Hepatocyte (in vitro differentiated cells): ENCODE measurements at regions not wholly inside any gene's neighbourhood (a gene's known extent, or its start where the extent isn't known, plus 50 kb on each side); places are given as distances from the start of the nearest gene placed in this dataset.

Experiments used
- DNase-seq: peaks from one replicate; pipeline ENCODE4 v3.0.0-alpha.2; 2016; ENCODE audit warnings: low spot score
- H2AFZ ChIP-seq: fragments of 200-600 bp; sonication (generic); 2 replicates; pipeline ENCODE4 v1.6.0; 2016; ENCODE audit warnings: antibody characterized with exemption, mild to moderate bottlenecking
- H3K27ac ChIP-seq: fragments of 200-600 bp; sonication (generic); 2 replicates; pipeline ENCODE4 v1.5.1; 2016; ENCODE audit warnings: mild to moderate bottlenecking
- H3K27me3 ChIP-seq: fragments of 200-600 bp; sonication (generic); 2 replicates; pipeline ENCODE4 v1.6.1; 2016
- H3K36me3 ChIP-seq: fragments of 200-600 bp; sonication (generic); replicated peaks from 2 replicates; pipeline ENCODE4 v1.5.1; 2016; ENCODE audit warnings: low read depth; ENCODE audit not compliant: insufficient read depth
- H3K4me1 ChIP-seq: fragments of 200-600 bp; sonication (generic); 2 replicates; pipeline ENCODE4 v1.5.1; 2016; ENCODE audit warnings: mild to moderate bottlenecking, moderate library complexity; ENCODE audit not compliant: insufficient read depth
- H3K4me2 ChIP-seq: fragments of 200-600 bp; sonication (generic); 2 replicates; pipeline ENCODE4 v1.6.0; 2016
- H3K4me3 ChIP-seq: fragments of 200-600 bp; sonication (generic); 2 replicates; pipeline ENCODE4 v1.5.1; 2016; ENCODE audit warnings: mild to moderate bottlenecking
- H3K79me2 ChIP-seq: fragments of 200-600 bp; sonication (generic); 2 replicates; pipeline ENCODE4 v1.6.0; 2017; ENCODE audit warnings: mild to moderate bottlenecking
- H3K9me2 ChIP-seq: fragments of 200-600 bp; sonication (generic); replicated peaks from 2 replicates; pipeline ENCODE4 v1.6.0; 2017; ENCODE audit warnings: mild to moderate bottlenecking; ENCODE audit not compliant: insufficient read depth
- H3K9me3 ChIP-seq: fragments of 200-600 bp; sonication (generic); 2 replicates; pipeline ENCODE4 v1.5.1; 2016; ENCODE audit warnings: low read depth, mild to moderate bottlenecking
- H4K20me1 ChIP-seq: fragments of 200-600 bp; sonication (generic); 2 replicates; pipeline ENCODE4 v1.6.0; 2016; ENCODE audit warnings: mild to moderate bottlenecking; ENCODE audit not compliant: insufficient read depth, poor library complexity, severe bottlenecking
- EZH2 ChIP-seq: fragments of 200-600 bp; sonication (generic); IDR thresholded peaks from 2 replicates; pipeline ENCODE4 v1.6.1; 2016; ENCODE audit warnings: antibody characterized with exemption, mild to moderate bottlenecking, borderline replicate concordance
- EZH2phosphoT487 ChIP-seq: fragments of 200-600 bp; sonication (generic); IDR thresholded peaks from one replicate; pipeline ENCODE4 v1.6.1; 2018; ENCODE audit warnings: antibody characterized with exemption, mild to moderate bottlenecking, low read depth, moderate library complexity; ENCODE audit not compliant: unreplicated experiment, severe bottlenecking
- WGBS: methylation state at CpG from one replicate; pipeline ENCODE4 v1.1.6; 2016; ENCODE audit warnings: low lambda C conversion rate; ENCODE audit errors: missing lambda C conversion rate; 5-methylcytosine and 5-hydroxymethylcytosine counted together
- TF ChIP-seq, protein P1 (sequence below): fragments of 200-600 bp; sonication (generic); IDR thresholded peaks from 2 replicates; pipeline ENCODE4 v1.5.1; 2016; ENCODE audit warnings: antibody characterized with exemption, mild to moderate bottlenecking; ENCODE audit not compliant: poor library complexity

DNA sequence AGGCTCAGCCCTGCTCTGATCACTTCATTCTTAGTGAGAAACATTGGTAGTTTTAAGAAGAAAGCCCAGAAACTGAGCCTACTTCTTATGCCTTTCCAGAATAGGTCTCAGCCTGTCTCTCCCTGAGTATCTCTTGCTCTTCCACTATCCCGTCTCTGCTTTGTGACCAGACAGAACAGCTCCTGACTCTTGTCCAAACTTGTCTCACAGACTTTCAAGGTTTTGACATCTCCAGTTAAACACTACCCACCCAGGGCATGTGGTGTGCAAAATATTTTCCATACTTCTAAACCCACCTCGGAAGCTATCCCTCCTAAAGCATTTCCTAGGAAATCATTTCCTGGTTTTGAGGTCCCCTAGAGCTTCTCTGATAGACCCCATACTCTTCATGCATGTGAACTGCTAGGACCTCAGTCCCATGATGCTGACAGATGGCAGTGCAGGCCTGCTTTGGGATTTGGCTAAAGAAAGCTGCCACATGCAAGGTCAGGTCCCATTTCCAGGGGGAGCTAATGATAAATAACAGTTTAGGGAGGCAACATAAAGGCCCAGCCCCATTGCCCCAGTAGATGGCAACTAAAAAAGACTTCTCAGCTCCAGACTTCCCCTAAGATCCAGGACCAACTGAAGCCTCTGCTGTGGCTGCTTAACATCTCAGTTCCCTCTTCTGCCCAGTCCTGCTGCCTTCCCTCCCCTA, 211.5 kb downstream of the MED10 start:
- TF ChIP-seq EZH2phosphoT487 (no peak), EZH2 (no peak)
- TF ChIP-seq, protein P1, sequence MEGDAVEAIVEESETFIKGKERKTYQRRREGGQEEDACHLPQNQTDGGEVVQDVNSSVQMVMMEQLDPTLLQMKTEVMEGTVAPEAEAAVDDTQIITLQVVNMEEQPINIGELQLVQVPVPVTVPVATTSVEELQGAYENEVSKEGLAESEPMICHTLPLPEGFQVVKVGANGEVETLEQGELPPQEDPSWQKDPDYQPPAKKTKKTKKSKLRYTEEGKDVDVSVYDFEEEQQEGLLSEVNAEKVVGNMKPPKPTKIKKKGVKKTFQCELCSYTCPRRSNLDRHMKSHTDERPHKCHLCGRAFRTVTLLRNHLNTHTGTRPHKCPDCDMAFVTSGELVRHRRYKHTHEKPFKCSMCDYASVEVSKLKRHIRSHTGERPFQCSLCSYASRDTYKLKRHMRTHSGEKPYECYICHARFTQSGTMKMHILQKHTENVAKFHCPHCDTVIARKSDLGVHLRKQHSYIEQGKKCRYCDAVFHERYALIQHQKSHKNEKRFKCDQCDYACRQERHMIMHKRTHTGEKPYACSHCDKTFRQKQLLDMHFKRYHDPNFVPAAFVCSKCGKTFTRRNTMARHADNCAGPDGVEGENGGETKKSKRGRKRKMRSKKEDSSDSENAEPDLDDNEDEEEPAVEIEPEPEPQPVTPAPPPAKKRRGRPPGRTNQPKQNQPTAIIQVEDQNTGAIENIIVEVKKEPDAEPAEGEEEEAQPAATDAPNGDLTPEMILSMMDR, result no peak

DNA sequence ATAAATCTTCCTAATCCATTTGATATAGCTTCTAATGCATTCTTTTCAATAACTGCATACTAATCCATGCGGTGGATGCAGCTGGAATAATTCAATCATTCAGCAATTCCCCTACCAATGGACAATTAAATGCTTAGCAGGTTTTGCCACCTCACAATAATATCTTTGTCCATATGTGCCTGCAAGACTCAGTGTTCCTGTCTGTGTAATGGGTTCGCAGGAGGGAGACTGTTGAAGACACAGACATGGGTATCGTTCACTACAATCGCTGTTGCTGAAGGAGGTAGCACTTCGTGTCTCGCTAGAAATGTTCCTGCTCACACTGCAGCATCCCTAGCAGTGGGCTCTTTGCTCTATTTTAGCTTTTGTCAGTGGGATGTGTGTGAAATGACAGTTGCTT, 214.4 kb downstream of the MED10 start:
- Histone ChIP-seq H3K4me3 (no peak overlapping the region), H3K27me3 (no peaks in the 10 kb centered on the region), H3K36me3 (no peaks in the 10 kb centered on the region), H3K9me2 (no peaks in the 10 kb centered on the region), H3K27ac (no peak overlapping the region), H4K20me1 (no peaks in the 10 kb centered on the region), H2AFZ (no peak overlapping the region), H3K9me3 (no peaks in the 10 kb centered on the region), H3K4me1 (peaks cover 18% of the 10 kb centered on the region), H3K79me2 (no peaks in the 10 kb centered on the region), H3K4me2 (no peak overlapping the region)
- no peak for DNase-seq
- WGBS, result 92% methylated on average over 6 of the region's 6 CpGs
- no peak for TF ChIP-seq EZH2
- TF ChIP-seq, protein P1, result no peak
- TF ChIP-seq EZH2phosphoT487, result no peak

More for the DNA sequence above, 211.5 kb downstream of the MED10 start:
- Histone ChIP-seq H3K4me3 (no peak overlapping the region), H4K20me1 (no peaks in the 10 kb centered on the region), H2AFZ (no peak overlapping the region), H3K4me2 (no peak overlapping the region), H3K9me2 (no peaks in the 10 kb centered on the region), H3K79me2 (no peaks in the 10 kb centered on the region), H3K9me3 (no peaks in the 10 kb centered on the region), H3K4me1 (peaks cover 2% of the 10 kb centered on the region), H3K27me3 (peaks cover 3% of the 10 kb centered on the region), H3K36me3 (no peaks in the 10 kb centered on the region), H3K27ac (no peak overlapping the region)
- 85% methylated on average over 2 of the region's 2 CpGs for WGBS
- no peak for DNase-seq

DNA sequence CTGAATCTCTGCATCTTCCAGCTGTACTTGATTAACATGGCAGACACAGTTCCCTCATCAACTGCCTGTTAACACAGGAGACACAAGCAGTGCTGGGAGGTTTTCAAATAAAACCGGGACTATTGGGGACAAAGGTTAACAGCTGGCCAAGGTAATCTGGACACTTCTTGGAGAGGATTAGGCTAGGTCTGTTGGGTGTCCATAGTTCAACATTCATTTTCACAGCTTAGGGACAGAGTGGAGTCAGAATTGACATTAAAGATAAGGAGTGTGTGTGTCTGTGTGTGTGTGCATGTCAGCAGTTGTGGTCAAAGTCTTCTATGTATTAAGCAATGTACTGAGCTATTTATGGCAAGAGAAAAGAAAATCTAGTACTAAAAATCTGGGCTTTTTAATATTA, 216.2 kb downstream of the MED10 start:
- Histone ChIP-seq H3K4me3 (no peak overlapping the region), H3K9me3 (no peaks in the 10 kb centered on the region), H2AFZ (no peak overlapping the region), H3K79me2 (no peaks in the 10 kb centered on the region), H3K4me1 (peaks cover 18% of the 10 kb centered on the region), H4K20me1 (no peaks in the 10 kb centered on the region), H3K27me3 (no peaks in the 10 kb centered on the region), H3K36me3 (no peaks in the 10 kb centered on the region), H3K4me2 (peak overlapping the region; percentile 57), H3K9me2 (no peaks in the 10 kb centered on the region), H3K27ac (peak overlapping the region; percentile 76)
- 30% methylated on average over 1 of the region's 1 CpG for WGBS
- TF ChIP-seq, protein P1, result no peak
- no peak for TF ChIP-seq EZH2phosphoT487
- TF ChIP-seq EZH2, result no peak
- peak; percentile 59 for DNase-seq
